ENCODE measurements at regions not wholly inside any gene's neighbourhood (a gene's known extent, or its start where the extent isn't known, plus 50 kb on each side); places are given as distances from the start of the nearest gene placed in this dataset.

GRCh38 chr5:27267209-27267824, 228.9 kb upstream of the CDH9 start:
- no peak overlapping the region for H3K27ac ChIP-seq
- TF ChIP-seq CTCF (IDR thresholded peaks at IDR 0.05) (no peak), ZFX (IDR thresholded peaks at IDR 0.05; ENCODE audit: borderline replicate concordance) (no peak)

GRCh38 chr5:27266184-27266583, 227.8 kb upstream of the CDH9 start:
- no peak for TF ChIP-seq CTCF (IDR thresholded peaks at IDR 0.05)
- TF ChIP-seq ZFX (IDR thresholded peaks at IDR 0.05; ENCODE audit: borderline replicate concordance): no peak

GRCh38 chr5:27257696-27258095, 219.3 kb upstream of the CDH9 start:
- TF ChIP-seq CTCF (IDR thresholded peaks at IDR 0.05) (no peak), ZFX (IDR thresholded peaks at IDR 0.05; ENCODE audit: borderline replicate concordance) (no peak)
- no peak overlapping the region for H3K27ac ChIP-seq

More at GRCh38 chr5:27266184-27266583, 227.8 kb upstream of the CDH9 start:
- no peak overlapping the region for H3K27ac ChIP-seq

GRCh38 chr5:27252911-27253310, 214.5 kb upstream of the CDH9 start:
- no peak overlapping the region for H3K27ac ChIP-seq
- no peak for TF ChIP-seq CTCF (IDR thresholded peaks at IDR 0.05)

- H3K27ac ChIP-seq: no peak overlapping the region
- TF ChIP-seq CTCF (IDR thresholded peaks at IDR 0.05): no peak
- no peak for TF ChIP-seq ZFX (IDR thresholded peaks at IDR 0.05; ENCODE audit: borderline replicate concordance)
Observed at GRCh38 chr5:27242258-27242626, 203.9 kb upstream of the CDH9 start.

- H3K27ac ChIP-seq: no peak overlapping the region
- TF ChIP-seq CTCF (IDR thresholded peaks at IDR 0.05) (no peak), ZFX (IDR thresholded peaks at IDR 0.05; ENCODE audit: borderline replicate concordance) (no peak)
Observed at GRCh38 chr5:27241564-27242257, 203.3 kb upstream of the CDH9 start.

- TF ChIP-seq ZFX (IDR thresholded peaks at IDR 0.05; ENCODE audit: borderline replicate concordance): no peak
- no peak for TF ChIP-seq CTCF (IDR thresholded peaks at IDR 0.05)
Observed at GRCh38 chr5:27240791-27241190, 202.4 kb upstream of the CDH9 start.

More at GRCh38 chr5:27240791-27241190, 202.4 kb upstream of the CDH9 start:
- H3K27ac ChIP-seq: no peak overlapping the region
